MCF 10A (cell line): ENCODE measurements at regions not wholly inside any gene's neighbourhood (a gene's known extent, or its start where the extent isn't known, plus 50 kb on each side); places are given as distances from the start of the nearest gene placed in this dataset.

ENCODE experiments used
- BruUV-seq: library from RNA; stranded (reverse); fragments of 400-500 nt; replicated peaks from 2 replicates; lab custom pipeline; 2021; lab: Mats Ljungman, UMichigan
- CTCF ChIA-PET: fragments of 300-600 bp; sonication (Branson Sonifier 250); formaldehyde crosslinking; extraction: SDS; loops from one replicate; lab custom pipeline; 2021; ENCODE audit warnings: antibody characterized with exemption, inconsistent platforms; lab: Yijun Ruan, JAX
- POLR2A ChIA-PET: fragments of 300-600, 350-650 bp; sonication (Branson Sonifier 250); formaldehyde crosslinking; extraction: SDS; loops from one replicate; lab custom pipeline; 2020; ENCODE audit warnings: antibody characterized with exemption, inconsistent platforms; lab: Yijun Ruan, JAX
- DNase-seq: peaks from one replicate; pipeline ENCODE4 v3.0.0-alpha.2; 2018; ENCODE audit not compliant: unreplicated experiment
- H3K27ac Mint-ChIP-seq: one replicate; pipeline ENCODE4 v1.8.0; 2022; ENCODE audit warnings: mild to moderate bottlenecking, low read depth, mixed read lengths; ENCODE audit not compliant: unreplicated experiment
- H3K27me3 Mint-ChIP-seq: one replicate; pipeline ENCODE4 v1.8.0; 2022; ENCODE audit warnings: mixed read lengths; ENCODE audit not compliant: insufficient read depth, unreplicated experiment
- H3K36me3 Mint-ChIP-seq: one replicate; pipeline ENCODE4 v1.8.0; 2022; ENCODE audit warnings: mild to moderate bottlenecking, moderate library complexity, mixed read lengths; ENCODE audit not compliant: insufficient read depth, unreplicated experiment
- H3K4me1 Mint-ChIP-seq: one replicate; pipeline ENCODE4 v1.8.0; 2022; ENCODE audit warnings: mixed read lengths; ENCODE audit not compliant: insufficient read depth, unreplicated experiment
- H3K4me3 Mint-ChIP-seq: one replicate; pipeline ENCODE4 v1.8.0; 2022; ENCODE audit warnings: mild to moderate bottlenecking, moderate library complexity, mixed read lengths; ENCODE audit not compliant: unreplicated experiment
- H3K9me3 Mint-ChIP-seq: one replicate; pipeline ENCODE4 v1.8.0; 2022; ENCODE audit warnings: mixed read lengths; ENCODE audit not compliant: unreplicated experiment
- CTCF ChIP-seq: fragments of 200-600 bp; IDR thresholded peaks from one replicate; pipeline ENCODE4 v1.8.0; 2022; ENCODE audit warnings: antibody characterized with exemption, mild to moderate bottlenecking; ENCODE audit not compliant: unreplicated experiment
- intact Hi-C: fragments of 100-400 bp; cut with micrococcal nuclease; formaldehyde crosslinking; loops from 2 replicates; pipeline ENCODE4 v1.14.1; 2022

DNA sequence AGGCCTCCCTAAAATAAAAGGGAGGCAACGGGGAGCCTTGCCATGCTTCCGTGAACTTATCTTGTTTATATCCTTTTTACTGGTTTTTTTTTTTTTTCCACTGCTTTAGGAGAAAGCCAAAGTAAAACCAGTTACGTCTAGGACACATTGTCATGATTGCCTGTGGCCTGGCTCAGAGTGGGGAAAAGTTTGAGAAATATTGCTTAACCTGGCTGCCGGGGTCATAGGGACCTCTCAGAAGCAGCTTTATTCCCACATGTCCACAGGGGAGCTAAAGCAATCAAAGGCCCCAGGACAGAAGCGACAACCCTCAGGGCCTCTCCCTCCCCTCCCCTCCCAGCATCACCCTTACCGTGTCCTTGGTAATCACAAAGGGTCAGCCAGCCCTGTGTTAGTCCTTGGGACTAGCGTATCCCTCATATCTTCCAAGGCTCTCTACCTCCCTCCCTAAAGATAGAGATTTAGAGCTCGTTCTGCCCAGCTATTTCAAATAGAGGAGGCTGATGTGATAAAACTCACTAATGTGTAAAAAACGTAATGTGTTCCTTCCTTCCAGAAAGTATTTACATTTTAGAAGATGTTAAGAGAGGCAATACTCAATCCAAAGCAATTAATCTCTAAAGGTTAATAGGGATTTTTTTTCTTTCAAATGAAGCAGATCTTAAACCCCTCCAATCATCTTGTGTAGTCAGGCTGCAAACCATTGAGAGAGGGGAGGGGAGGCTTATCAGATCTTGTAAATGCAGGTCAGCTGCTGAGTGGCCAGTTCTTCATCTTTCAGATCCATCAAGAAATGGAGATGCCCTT lies 64.8 kb upstream of the PRKAR2B start:
- Mint-ChIP-seq H3K9me3 (no peaks in the 10 kb centered on the region), H3K4me3 (no peak overlapping the region), H3K27ac (no peak overlapping the region), H3K4me1 (no peaks in the 10 kb centered on the region), H3K36me3 (no peaks in the 10 kb centered on the region), H3K27me3 (no peaks in the 10 kb centered on the region)
- intact Hi-C loops = no loop called here
- ChIA-PET POLR2A (interaction anchor here (0.9 kb wide), 1 partner anchor 10 kb away, joined by 3 read pairs; no protein-coding TSS in a partner anchor), CTCF (interaction anchor here (0.6 to 1.2 kb wide), 3 partner anchors 8 to 910 kb away, joined by 3 to 5 read pairs (median 3); no protein-coding TSS in a partner anchor)
- DNase-seq = no peak
- no peak for TF ChIP-seq CTCF
- no TSS peak for BruUV-seq

DNA sequence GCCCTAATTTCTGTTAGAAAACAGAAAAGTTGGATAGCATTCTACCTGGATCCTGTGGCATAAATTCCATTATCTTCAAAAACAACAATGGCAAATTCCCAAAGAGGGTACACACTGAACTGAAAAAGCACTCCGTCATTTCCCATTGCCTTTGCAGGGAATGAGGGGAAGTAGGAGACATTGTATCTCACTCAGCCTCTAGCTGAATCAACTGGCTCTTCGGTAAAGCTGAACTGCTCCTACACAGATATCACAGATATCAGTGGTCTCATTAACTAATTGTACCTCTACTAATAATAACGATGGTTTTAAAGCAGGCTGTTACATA lies 64.2 kb upstream of the PRKAR2B start:
- Mint-ChIP-seq H3K36me3 (no peaks in the 10 kb centered on the region), H3K27me3 (no peaks in the 10 kb centered on the region), H3K4me1 (no peaks in the 10 kb centered on the region), H3K27ac (no peak overlapping the region), H3K4me3 (no peak overlapping the region), H3K9me3 (no peaks in the 10 kb centered on the region)
- no peak for TF ChIP-seq CTCF
- no TSS peak for BruUV-seq
- intact Hi-C loops = no loop called here
- CTCF ChIA-PET = interaction anchor here (0.6 to 0.7 kb wide), 2 partner anchors 8 to 909 kb away, joined by 3 to 5 read pairs; no protein-coding TSS in a partner anchor
- POLR2A ChIA-PET = interaction anchor here (0.9 kb wide), 1 partner anchor 9 kb away, joined by 3 read pairs; no protein-coding TSS in a partner anchor
- DNase-seq = no peak

DNA sequence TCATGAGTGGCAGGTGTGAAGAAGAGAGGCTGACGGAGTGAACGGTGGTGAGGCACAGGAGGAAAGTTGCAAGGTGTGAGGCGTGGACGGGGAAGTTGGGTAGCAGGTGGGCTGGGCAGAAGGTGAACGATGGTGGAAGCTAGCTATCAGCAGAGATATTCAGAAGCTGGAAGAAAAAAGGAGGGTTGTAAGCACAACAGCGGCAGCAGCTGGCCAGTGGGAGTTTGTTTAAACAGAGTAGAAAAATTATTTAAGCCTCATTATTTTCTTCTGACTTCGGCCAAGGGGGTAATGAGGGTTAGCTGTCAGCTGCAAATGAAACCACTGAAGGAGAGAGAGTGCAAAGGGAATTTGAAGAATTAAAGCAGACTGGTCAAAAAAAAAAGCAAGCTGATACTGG lies 62.1 kb upstream of the PRKAR2B start:
- intact Hi-C loops = no loop called here
- H3K36me3 Mint-ChIP-seq = no peaks in the 10 kb centered on the region
- POLR2A ChIA-PET = interaction anchor here (0.7 kb wide), 1 partner anchor 14 kb away, joined by 3 read pairs; no protein-coding TSS in a partner anchor
- H3K27ac Mint-ChIP-seq = no peak overlapping the region
- H3K4me3 Mint-ChIP-seq = no peak overlapping the region
- no peaks in the 10 kb centered on the region for H3K27me3 Mint-ChIP-seq
- no peak for TF ChIP-seq CTCF
- no peaks in the 10 kb centered on the region for H3K4me1 Mint-ChIP-seq
- no peak for DNase-seq
- H3K9me3 Mint-ChIP-seq = no peaks in the 10 kb centered on the region
- CTCF ChIA-PET = interaction anchor here (0.6 kb wide), 1 partner anchor 24 kb away, joined by 4 read pairs; no protein-coding TSS in a partner anchor
- no TSS peak for BruUV-seq

GRCh38 chr7:106984034-106984433 lies 60.5 kb upstream of the PRKAR2B start:
- no peaks in the 10 kb centered on the region for H3K27me3 Mint-ChIP-seq

More at GRCh38 chr7:106984034-106984433, 60.5 kb upstream of the PRKAR2B start:
- CTCF ChIA-PET = no interaction called here
- POLR2A ChIA-PET = no interaction called here
- Mint-ChIP-seq H3K4me3 (no peak overlapping the region), H3K4me1 (no peaks in the 10 kb centered on the region), H3K9me3 (no peaks in the 10 kb centered on the region), H3K36me3 (no peaks in the 10 kb centered on the region), H3K27ac (no peak overlapping the region)
- DNase-seq = no peak
- intact Hi-C loops = no loop called here
- no peak for TF ChIP-seq CTCF
- BruUV-seq = no TSS peak
